HepG2 (cell line): ENCODE measurements at regions not wholly inside any gene's neighbourhood (a gene's known extent, or its start where the extent isn't known, plus 50 kb on each side); places are given as distances from the start of the nearest gene placed in this dataset.

Experiments
- ATAC-seq: fragments of 200-7000 bp; cut with Tn5 transposase; 3 replicates; pipeline ENCODE4 v1.9.1; 2020; ENCODE audit warnings: mild to moderate bottlenecking, moderate library complexity
- BruUV-seq: library from RNA; stranded (reverse); fragments of 400-500 nt; replicated peaks from 2 replicates; lab custom pipeline; 2021; lab: Mats Ljungman, UMichigan
- CTCF ChIA-PET: fragments of 300-600 bp; formaldehyde crosslinking; extraction: SDS; loops from one replicate; lab custom pipeline; 2021; ENCODE audit warnings: low total read pairs, inconsistent platforms, low intra/inter-chr PET ratio; lab: Yijun Ruan, JAX
- POLR2A ChIA-PET: fragments of 350-600 bp; sonication (Branson Sonifier 250); formaldehyde crosslinking; loops from one replicate; lab custom pipeline; 2020; ENCODE audit warnings: antibody characterized with exemption, inconsistent platforms; lab: Yijun Ruan, JAX
- DNase-seq: peaks from one replicate; pipeline ENCODE4 v3.0.0-alpha.2; 2015; ENCODE audit warnings: low spot score
- FAIRE-seq: peaks from 3 replicates; lab custom pipeline; 2011; peaks lifted over from hg19 to GRCh38; lab: Jason Lieb, UNC
- H2AFZ ChIP-seq: one replicate; pipeline ENCODE4 v1.6.1; 2011; ENCODE audit warnings: low read length, inconsistent platforms
- H3K27ac ChIP-seq: fragments of 300-600 bp; 3 replicates; pipeline ENCODE4 v1.8.0; 2011; ENCODE audit warnings: mixed run types, mild to moderate bottlenecking, mixed read lengths, low read length, inconsistent platforms; ENCODE audit not compliant: insufficient read depth; ENCODE audit errors: extremely low read length
- H3K27me3 ChIP-seq, 2 experiments: fragments of 200-600 bp in 1 of 2; 2 replicates in 1 of 2; 3 replicates in 1 of 2; pipeline versions ENCODE4 v1.6.0 to v1.8.0; 2011; ENCODE audit warnings: low read length in 2 of 2, mild to moderate bottlenecking in 2 of 2, moderate library complexity in 2 of 2, inconsistent platforms in 1 of 2; ENCODE audit not compliant: insufficient read depth in 2 of 2, control insufficient read depth in 1 of 2
- H3K36me3 ChIP-seq, 2 experiments: fragments of 200-600 bp in 1 of 2; replicated peaks in 1 of 2; 2 replicates in 1 of 2; 3 replicates in 1 of 2; pipeline versions ENCODE4 v1.5.1 to v1.8.0; 2011; ENCODE audit warnings: low read length in 2 of 2, inconsistent platforms in 1 of 2; ENCODE audit not compliant: insufficient read depth in 2 of 2, control insufficient read depth in 1 of 2
- H3K4me1 ChIP-seq: 2 replicates; pipeline ENCODE4 v1.5.1; 2012; ENCODE audit warnings: low read length, inconsistent platforms; ENCODE audit not compliant: insufficient read depth
- H3K4me2 ChIP-seq: 2 replicates; pipeline ENCODE4 v1.6.0; 2011; ENCODE audit warnings: low read depth, low read length, inconsistent platforms
- H3K4me3 ChIP-seq, 3 experiments: fragments of 200-600 bp in 1 of 3; sonication (generic), shearing (Covaris generic) in 1 of 3; replicated peaks in 1 of 3; 2 replicates each; pipeline ENCODE4 v1.5.1; 2011 to 2016; ENCODE audit warnings: low read length in 3 of 3, inconsistent platforms in 2 of 3, low read depth in 2 of 3, mild to moderate bottlenecking in 2 of 3, control low read depth in 1 of 3, mixed read lengths in 1 of 3; ENCODE audit not compliant: insufficient read depth in 1 of 3
- H3K79me2 ChIP-seq: one replicate; pipeline ENCODE4 v1.6.1; 2011; ENCODE audit warnings: low read length, inconsistent platforms; ENCODE audit not compliant: insufficient read depth
- H3K9ac ChIP-seq: 2 replicates; pipeline ENCODE4 v1.6.0; 2011; ENCODE audit warnings: mild to moderate bottlenecking, low read depth, low read length, inconsistent platforms; ENCODE audit not compliant: insufficient read depth
- H3K9me3 ChIP-seq: 2 replicates; pipeline ENCODE4 v1.5.1; 2012; ENCODE audit warnings: mild to moderate bottlenecking, low read length
- H4K20me1 ChIP-seq: 2 replicates; pipeline ENCODE4 v1.6.0; 2011; ENCODE audit warnings: inconsistent platforms, mild to moderate bottlenecking, low read length, moderate library complexity; ENCODE audit not compliant: insufficient read depth
- ARNTL ChIP-seq: sonication (generic); formaldehyde crosslinking; IDR thresholded peaks from 2 replicates; pipeline ENCODE4 v1.4.0; 2020; ENCODE audit warnings: mild to moderate bottlenecking, missing genetic modification reagents
- GABPA ChIP-seq, 2 experiments: IDR thresholded peaks; 2 replicates each; pipeline ENCODE4 v1.6.1; 2011 to 2016; ENCODE audit warnings: low read depth in 2 of 2, low read length in 1 of 2, missing biosample characterization in 1 of 2, missing genetic modification characterization in 1 of 2
- GTF2F1 ChIP-seq: fragments of 150-350 bp; IDR thresholded peaks from 2 replicates; pipeline ENCODE4 v1.6.1; 2014; ENCODE audit warnings: low read length
- NR2C2 ChIP-seq: sonication (generic); formaldehyde crosslinking; IDR thresholded peaks from 2 replicates; pipeline ENCODE4 v1.4.0; 2020; ENCODE audit warnings: missing genetic modification reagents, mild to moderate bottlenecking, moderate library complexity, borderline replicate concordance
- PHF5A ChIP-seq: IDR thresholded peaks from one replicate; pipeline ENCODE4 v1.6.1; 2018; ENCODE audit warnings: low read depth, missing genetic modification reagents; ENCODE audit not compliant: unreplicated experiment
- SALL2 ChIP-seq: sonication (generic); formaldehyde crosslinking; IDR thresholded peaks from 2 replicates; pipeline ENCODE4 v1.8.1; 2023; ENCODE audit warnings: mild to moderate bottlenecking, missing genetic modification reagents, inconsistent platforms
- TCF7 ChIP-seq: sonication (generic); IDR thresholded peaks from 2 replicates; pipeline ENCODE4 v1.6.1; 2016; ENCODE audit warnings: antibody characterized with exemption, low read depth
- ZNF382 ChIP-seq: sonication (generic); formaldehyde crosslinking; IDR thresholded peaks from 2 replicates; pipeline ENCODE4 v1.5.0; 2020; ENCODE audit warnings: missing genetic modification reagents, mild to moderate bottlenecking, borderline replicate concordance
- ZNF652 ChIP-seq: IDR thresholded peaks from 2 replicates; pipeline ENCODE4 v1.6.1; 2016; ENCODE audit warnings: low read depth, borderline replicate concordance
- WGBS: methylation state at CpG from one replicate; pipeline ENCODE4 v1.1.6; 2017; ENCODE audit warnings: low lambda C conversion rate; 5-methylcytosine and 5-hydroxymethylcytosine counted together
- in situ Hi-C: cut with HindIII; loops from 2 replicates; pipeline ENCODE4 v1.10.0; 2017; ENCODE audit warnings: low pct_unique_long_range_greater_than_20kb; ENCODE audit not compliant: extremely low pct_ligation_motif_present
- intact Hi-C: fragments of 100-400 bp; cut with micrococcal nuclease; formaldehyde crosslinking; loops from one replicate; pipeline ENCODE4 v1.10.0; 2022; ENCODE audit not compliant: unreplicated experiment
- TF ChIP-seq, protein P1 (sequence below): sonication (generic); formaldehyde crosslinking; IDR thresholded peaks from 2 replicates; pipeline ENCODE4 v1.4.0; 2020; ENCODE audit warnings: mild to moderate bottlenecking, low read depth, missing genetic modification reagents
- TF ChIP-seq, protein P2 (sequence below): IDR thresholded peaks from 2 replicates; pipeline ENCODE4 v1.6.1; 2016; ENCODE audit warnings: mild to moderate bottlenecking, missing biosample characterization, missing genetic modification reagents
- TF ChIP-seq, protein P3 (sequence below): sonication (generic); formaldehyde crosslinking; IDR thresholded peaks from 2 replicates; pipeline ENCODE4 v1.5.0; 2020; ENCODE audit warnings: mild to moderate bottlenecking, missing genetic modification reagents
- TF ChIP-seq, protein P4 (sequence below): sonication (generic); formaldehyde crosslinking; IDR thresholded peaks from 2 replicates; pipeline ENCODE4 v1.4.0; 2020; ENCODE audit warnings: missing genetic modification reagents

DNA sequence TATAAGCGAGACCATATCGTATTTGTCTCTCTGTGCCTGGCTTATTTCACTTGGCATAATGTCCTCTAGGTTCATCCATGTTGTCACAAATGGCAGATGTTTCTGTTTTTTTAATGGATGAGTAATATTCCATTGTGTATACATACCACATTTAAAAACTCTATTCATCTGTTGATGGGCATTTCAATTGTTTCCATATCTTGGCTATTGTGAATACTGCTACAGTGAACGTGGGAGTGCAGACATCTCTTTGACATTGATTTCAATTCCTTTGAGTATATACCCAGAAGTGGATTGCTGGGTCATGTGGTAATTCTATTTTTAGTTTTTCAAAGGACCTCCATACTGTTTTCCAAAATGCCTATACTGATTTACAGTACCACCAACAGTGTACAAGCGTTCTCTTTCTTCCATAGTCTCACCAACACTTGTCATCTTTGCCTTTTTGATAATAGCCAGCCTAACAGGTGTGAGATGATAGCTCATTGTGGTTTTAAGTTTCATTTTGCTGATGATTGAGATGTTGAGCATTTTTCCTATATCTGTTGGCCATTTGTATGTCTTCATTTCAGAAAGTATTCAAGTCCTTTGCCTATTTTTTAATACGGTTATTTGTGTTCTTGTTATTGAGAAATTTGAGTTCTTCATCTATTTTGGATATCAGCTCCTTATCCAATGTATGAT, 194.7 kb upstream of the E2F8 start:
- POLR2A ChIA-PET: no interaction called here
- no peaks in the 10 kb centered on the region for H3K9me3 ChIP-seq
- WGBS: 3% methylated on average over 5 of the region's 5 CpGs
- DNase-seq: no peak
- H2AFZ ChIP-seq: no peak overlapping the region
- no peak overlapping the region for H3K27ac ChIP-seq
- H3K4me2 ChIP-seq: no peak overlapping the region
- H3K36me3 ChIP-seq: no peaks in the 10 kb centered on the region
- no TSS peak for BruUV-seq
- no peaks in the 10 kb centered on the region for H3K4me1 ChIP-seq
- H3K4me3 ChIP-seq: no peak overlapping the region
- H3K9ac ChIP-seq: no peak overlapping the region
- TF ChIP-seq, protein P1, sequence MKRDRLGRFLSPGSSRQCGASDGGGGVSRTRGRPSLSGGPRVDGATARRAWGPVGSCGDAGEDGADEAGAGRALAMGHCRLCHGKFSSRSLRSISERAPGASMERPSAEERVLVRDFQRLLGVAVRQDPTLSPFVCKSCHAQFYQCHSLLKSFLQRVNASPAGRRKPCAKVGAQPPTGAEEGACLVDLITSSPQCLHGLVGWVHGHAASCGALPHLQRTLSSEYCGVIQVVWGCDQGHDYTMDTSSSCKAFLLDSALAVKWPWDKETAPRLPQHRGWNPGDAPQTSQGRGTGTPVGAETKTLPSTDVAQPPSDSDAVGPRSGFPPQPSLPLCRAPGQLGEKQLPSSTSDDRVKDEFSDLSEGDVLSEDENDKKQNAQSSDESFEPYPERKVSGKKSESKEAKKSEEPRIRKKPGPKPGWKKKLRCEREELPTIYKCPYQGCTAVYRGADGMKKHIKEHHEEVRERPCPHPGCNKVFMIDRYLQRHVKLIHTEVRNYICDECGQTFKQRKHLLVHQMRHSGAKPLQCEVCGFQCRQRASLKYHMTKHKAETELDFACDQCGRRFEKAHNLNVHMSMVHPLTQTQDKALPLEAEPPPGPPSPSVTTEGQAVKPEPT (CRISPR knock-in tag): no peak
- TF ChIP-seq GABPA (IDR thresholded peaks at IDR 0.05; ENCODE audit: low read depth, low read length) (no peak), GABPA (CRISPR knock-in tag; IDR thresholded peaks at IDR 0.05; ENCODE audit: low read depth) (no peak), ZNF382 (CRISPR knock-in tag) (no peak), SALL2 (CRISPR knock-in tag) (no peak), ARNTL (CRISPR knock-in tag) (no peak), ZNF652 (CRISPR knock-in tag) (no peak), NR2C2 (CRISPR knock-in tag) (no peak), GTF2F1 (no peak), PHF5A (no peak), TCF7 (no peak)
- TF ChIP-seq, protein P2, sequence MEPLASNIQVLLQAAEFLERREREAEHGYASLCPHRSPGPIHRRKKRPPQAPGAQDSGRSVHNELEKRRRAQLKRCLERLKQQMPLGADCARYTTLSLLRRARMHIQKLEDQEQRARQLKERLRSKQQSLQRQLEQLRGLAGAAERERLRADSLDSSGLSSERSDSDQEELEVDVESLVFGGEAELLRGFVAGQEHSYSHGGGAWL (CRISPR knock-in tag): no peak
- TF ChIP-seq, protein P3, sequence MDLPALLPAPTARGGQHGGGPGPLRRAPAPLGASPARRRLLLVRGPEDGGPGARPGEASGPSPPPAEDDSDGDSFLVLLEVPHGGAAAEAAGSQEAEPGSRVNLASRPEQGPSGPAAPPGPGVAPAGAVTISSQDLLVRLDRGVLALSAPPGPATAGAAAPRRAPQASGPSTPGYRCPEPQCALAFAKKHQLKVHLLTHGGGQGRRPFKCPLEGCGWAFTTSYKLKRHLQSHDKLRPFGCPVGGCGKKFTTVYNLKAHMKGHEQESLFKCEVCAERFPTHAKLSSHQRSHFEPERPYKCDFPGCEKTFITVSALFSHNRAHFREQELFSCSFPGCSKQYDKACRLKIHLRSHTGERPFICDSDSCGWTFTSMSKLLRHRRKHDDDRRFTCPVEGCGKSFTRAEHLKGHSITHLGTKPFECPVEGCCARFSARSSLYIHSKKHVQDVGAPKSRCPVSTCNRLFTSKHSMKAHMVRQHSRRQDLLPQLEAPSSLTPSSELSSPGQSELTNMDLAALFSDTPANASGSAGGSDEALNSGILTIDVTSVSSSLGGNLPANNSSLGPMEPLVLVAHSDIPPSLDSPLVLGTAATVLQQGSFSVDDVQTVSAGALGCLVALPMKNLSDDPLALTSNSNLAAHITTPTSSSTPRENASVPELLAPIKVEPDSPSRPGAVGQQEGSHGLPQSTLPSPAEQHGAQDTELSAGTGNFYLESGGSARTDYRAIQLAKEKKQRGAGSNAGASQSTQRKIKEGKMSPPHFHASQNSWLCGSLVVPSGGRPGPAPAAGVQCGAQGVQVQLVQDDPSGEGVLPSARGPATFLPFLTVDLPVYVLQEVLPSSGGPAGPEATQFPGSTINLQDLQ: no peak
- TF ChIP-seq, protein P4, sequence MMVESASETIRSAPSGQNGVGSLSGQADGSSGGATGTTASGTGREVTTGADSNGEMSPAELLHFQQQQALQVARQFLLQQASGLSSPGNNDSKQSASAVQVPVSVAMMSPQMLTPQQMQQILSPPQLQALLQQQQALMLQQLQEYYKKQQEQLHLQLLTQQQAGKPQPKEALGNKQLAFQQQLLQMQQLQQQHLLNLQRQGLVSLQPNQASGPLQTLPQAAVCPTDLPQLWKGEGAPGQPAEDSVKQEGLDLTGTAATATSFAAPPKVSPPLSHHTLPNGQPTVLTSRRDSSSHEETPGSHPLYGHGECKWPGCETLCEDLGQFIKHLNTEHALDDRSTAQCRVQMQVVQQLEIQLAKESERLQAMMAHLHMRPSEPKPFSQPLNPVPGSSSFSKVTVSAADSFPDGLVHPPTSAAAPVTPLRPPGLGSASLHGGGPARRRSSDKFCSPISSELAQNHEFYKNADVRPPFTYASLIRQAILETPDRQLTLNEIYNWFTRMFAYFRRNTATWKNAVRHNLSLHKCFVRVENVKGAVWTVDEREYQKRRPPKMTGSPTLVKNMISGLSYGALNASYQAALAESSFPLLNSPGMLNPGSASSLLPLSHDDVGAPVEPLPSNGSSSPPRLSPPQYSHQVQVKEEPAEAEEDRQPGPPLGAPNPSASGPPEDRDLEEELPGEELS (CRISPR knock-in tag): no peak
- TF ChIP-seq, all 625 proteins: peak for 0
- FAIRE-seq (no peak), ATAC-seq (no peak)
- CTCF ChIA-PET: no interaction called here
- Histone ChIP-seq H3K27me3 (peaks cover 0 to 2% of the 10 kb centered on the region in 2 experiments; a peak in 1 of 5 replicates), H4K20me1 (no peaks in the 10 kb centered on the region), H3K79me2 (no peaks in the 10 kb centered on the region)
- in situ Hi-C loops: no loop called here
- intact Hi-C loops: no loop called here
